ENCODE measurements at regions not wholly inside any gene's neighbourhood (a gene's known extent, or its start where the extent isn't known, plus 50 kb on each side); places are given as distances from the start of the nearest gene placed in this dataset.

DNA sequence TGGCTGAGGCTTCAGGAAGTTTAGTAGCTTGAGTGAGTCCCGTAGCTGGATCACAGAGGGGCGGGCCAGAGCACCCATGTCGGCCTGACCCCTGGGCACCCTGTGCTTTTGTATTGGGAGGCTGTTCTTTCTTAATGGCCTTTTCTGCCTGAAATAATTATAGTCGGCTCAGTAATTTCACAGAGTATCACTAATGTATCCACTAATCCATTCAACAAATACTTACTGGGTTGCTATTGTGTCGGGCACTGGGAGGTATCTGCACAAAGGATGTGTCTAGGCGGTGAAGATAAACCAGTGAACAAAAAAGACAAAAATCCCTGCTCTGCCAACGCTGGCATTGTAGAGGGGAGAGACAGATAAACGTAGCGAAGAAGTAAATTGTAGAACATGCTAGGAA lies 318.6 kb downstream of the FOXL1 start:
- no peak for TF ChIP-seq GATA2 (IDR thresholded peaks at IDR 0.05; ENCODE audit: low read depth, low read length)
- no peak for TF ChIP-seq GATA3 (IDR thresholded peaks at IDR 0.05; ENCODE audit: low read depth, low read length)
